Ovary (tissue), 3 donors: ENCODE measurements at regions not wholly inside any gene's neighbourhood (a gene's known extent, or its start where the extent isn't known, plus 50 kb on each side); places are given as distances from the start of the nearest gene placed in this dataset.

Source experiments
- POLR2A ChIP-seq: fragments of 450-650 bp; IDR thresholded peaks from one replicate; pipeline ENCODE4 v1.6.1; 2017; ENCODE audit warnings: antibody characterized with exemption, mild to moderate bottlenecking, moderate library complexity
- TF ChIP-seq, protein P1 (sequence below), 3 donors: fragments of 450-650 bp in 2 of 3; fragments of 200-600 bp in 1 of 3; IDR thresholded peaks; one replicate each; pipeline versions ENCODE4 v1.5.1 to v1.8.0; 2016 to 2022; ENCODE audit warnings: antibody characterized with exemption in 3 of 3, mild to moderate bottlenecking in 1 of 3
- donor health status: DM: no; HTN: no; CAD: no.

DNA sequence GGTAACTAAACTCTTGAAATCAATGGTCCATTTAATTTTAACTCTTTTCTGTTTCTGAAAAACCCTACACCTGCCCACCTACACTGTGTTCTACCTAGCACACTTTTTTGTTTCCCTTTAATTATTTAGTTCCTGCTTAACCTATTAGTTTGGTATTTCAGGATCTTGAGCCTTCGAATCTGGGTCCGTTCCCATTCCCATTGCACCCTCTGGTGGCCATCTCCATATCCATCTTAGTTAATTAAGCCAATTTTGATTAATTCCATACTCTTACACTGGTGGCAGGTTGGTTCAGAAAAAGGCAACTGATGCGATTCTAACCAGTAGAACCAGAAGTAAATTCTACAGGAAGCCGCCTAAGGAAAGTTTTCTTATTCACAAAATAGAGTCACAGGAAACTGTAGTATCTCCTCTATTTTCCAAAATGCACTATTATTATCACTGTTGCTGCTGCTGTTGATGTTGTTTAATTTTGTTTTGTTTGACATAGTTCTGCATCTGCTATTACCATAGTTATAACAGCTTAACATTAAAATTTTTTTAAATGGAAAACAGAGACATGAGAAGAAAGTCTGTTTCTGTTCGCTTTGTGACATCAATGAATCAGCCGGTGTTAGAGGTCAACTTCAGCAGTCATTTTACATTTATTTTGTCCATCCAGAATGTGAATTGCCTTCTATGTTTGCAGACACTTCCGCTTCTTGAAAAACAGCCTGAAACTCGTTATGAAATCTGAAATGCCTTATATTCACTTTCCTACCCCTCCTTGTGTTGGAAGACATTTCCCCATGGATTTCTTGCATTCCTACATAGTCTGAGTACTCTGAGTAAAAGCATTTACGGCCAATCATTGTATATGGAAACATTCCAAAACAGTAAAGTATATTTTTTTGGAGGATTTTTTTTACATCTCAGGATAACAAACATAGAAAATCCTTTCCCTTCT is 115.5 kb upstream of the NCAM2 start:
- TF ChIP-seq, protein P1, sequence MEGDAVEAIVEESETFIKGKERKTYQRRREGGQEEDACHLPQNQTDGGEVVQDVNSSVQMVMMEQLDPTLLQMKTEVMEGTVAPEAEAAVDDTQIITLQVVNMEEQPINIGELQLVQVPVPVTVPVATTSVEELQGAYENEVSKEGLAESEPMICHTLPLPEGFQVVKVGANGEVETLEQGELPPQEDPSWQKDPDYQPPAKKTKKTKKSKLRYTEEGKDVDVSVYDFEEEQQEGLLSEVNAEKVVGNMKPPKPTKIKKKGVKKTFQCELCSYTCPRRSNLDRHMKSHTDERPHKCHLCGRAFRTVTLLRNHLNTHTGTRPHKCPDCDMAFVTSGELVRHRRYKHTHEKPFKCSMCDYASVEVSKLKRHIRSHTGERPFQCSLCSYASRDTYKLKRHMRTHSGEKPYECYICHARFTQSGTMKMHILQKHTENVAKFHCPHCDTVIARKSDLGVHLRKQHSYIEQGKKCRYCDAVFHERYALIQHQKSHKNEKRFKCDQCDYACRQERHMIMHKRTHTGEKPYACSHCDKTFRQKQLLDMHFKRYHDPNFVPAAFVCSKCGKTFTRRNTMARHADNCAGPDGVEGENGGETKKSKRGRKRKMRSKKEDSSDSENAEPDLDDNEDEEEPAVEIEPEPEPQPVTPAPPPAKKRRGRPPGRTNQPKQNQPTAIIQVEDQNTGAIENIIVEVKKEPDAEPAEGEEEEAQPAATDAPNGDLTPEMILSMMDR (IDR thresholded peaks at IDR 0.05): no peak
- no peak for TF ChIP-seq POLR2A
